Thoracic aorta (tissue), 2 donors: ENCODE measurements at regions not wholly inside any gene's neighbourhood (a gene's known extent, or its start where the extent isn't known, plus 50 kb on each side); places are given as distances from the start of the nearest gene placed in this dataset.
A peak's percentile ranks its signal among the peaks of the same experiment; 100 is the strongest.

Experiments used
- ATAC-seq: fragments of 150-250 bp; one replicate; pipeline ENCODE4 v1.8.0; 2017; ENCODE audit warnings: low read depth; ENCODE audit not compliant: insufficient number of reproducible peaks, low FRiP score
- DNase-seq: peaks from one replicate; pipeline ENCODE4 v3.0.0-alpha.2; 2020; ENCODE audit warnings: low spot score
- H3K27ac ChIP-seq, 2 donors: fragments of 200-600 bp; sonication (generic); 1 replicate in 1 of 2; 2 replicates in 1 of 2; pipeline ENCODE4 v1.5.1; 2016; ENCODE audit warnings: mild to moderate bottlenecking in 2 of 2, moderate library complexity in 2 of 2
- H3K27me3 ChIP-seq: fragments of 200-600 bp; sonication (generic); replicated peaks from 2 replicates; pipeline ENCODE4 v1.6.0; 2016; ENCODE audit warnings: mild to moderate bottlenecking; ENCODE audit not compliant: insufficient read depth
- H3K36me3 ChIP-seq: fragments of 200-600 bp; sonication (generic); one replicate; pipeline ENCODE4 v1.5.1; 2016
- H3K4me1 ChIP-seq, 2 donors: fragments of 200-600 bp; sonication (generic); 1 replicate in 1 of 2; 2 replicates in 1 of 2; pipeline versions ENCODE4 v1.5.1 to v1.6.0; 2016; ENCODE audit warnings: low read depth in 2 of 2, mild to moderate bottlenecking in 1 of 2; ENCODE audit not compliant: control insufficient read depth in 1 of 2
- H3K4me3 ChIP-seq: fragments of 200-600 bp; sonication (generic); 2 replicates; pipeline ENCODE4 v1.5.1; 2016; ENCODE audit warnings: mild to moderate bottlenecking
- H3K9me3 ChIP-seq: fragments of 200-600 bp; sonication (generic); 2 replicates; pipeline ENCODE4 v1.5.1; 2016
- TF ChIP-seq, protein P1 (sequence below): fragments of 200-600 bp; sonication (generic); IDR thresholded peaks from one replicate; pipeline ENCODE4 v1.5.1; 2019; ENCODE audit warnings: antibody characterized with exemption

DNA sequence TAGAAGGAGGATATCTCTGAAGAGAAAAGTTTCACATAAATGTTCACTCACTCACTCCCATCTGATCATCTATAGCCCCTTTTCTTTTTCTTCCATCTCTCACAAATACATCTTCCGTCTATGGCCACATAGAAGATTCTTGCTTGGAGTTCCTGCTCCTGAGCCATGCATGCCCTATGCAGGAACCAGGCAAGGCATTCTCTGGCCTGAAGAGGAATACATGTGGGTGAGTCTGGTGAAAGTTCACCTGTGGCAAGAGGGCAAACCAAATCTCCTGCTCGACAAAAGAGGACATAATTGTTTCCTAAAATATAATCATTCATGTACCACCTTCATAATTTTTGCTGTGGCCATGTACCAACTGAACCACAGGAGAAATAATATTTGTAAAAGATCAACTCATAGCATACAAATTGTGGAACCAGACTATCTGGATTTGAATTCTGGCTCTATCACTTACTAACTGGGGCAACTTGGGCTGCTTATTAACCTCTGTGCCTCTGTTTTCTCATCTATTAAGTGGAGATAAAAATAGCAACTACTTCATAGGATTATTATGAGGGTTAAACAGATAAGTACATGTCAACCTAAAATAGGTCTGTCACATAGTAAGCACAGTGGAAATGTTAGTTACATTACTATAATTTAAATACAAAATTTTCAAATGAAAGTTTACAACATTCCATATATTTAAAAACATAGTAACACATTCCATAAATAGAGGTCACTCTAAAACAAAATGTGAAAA lies 121.2 kb upstream of the NFIB start:
- H3K27me3 ChIP-seq: no peaks in the 10 kb centered on the region
- no peaks in the 10 kb centered on the region for H3K36me3 ChIP-seq
- no peak for ATAC-seq
- DNase-seq: no peak
- H3K9me3 ChIP-seq: no peaks in the 10 kb centered on the region
- no peak overlapping the region for H3K4me3 ChIP-seq
- H3K4me1 ChIP-seq: peaks cover 0 to 8% of the 10 kb centered on the region in 2 donors
- H3K27ac ChIP-seq: no peak overlapping the region
- TF ChIP-seq, protein P1, sequence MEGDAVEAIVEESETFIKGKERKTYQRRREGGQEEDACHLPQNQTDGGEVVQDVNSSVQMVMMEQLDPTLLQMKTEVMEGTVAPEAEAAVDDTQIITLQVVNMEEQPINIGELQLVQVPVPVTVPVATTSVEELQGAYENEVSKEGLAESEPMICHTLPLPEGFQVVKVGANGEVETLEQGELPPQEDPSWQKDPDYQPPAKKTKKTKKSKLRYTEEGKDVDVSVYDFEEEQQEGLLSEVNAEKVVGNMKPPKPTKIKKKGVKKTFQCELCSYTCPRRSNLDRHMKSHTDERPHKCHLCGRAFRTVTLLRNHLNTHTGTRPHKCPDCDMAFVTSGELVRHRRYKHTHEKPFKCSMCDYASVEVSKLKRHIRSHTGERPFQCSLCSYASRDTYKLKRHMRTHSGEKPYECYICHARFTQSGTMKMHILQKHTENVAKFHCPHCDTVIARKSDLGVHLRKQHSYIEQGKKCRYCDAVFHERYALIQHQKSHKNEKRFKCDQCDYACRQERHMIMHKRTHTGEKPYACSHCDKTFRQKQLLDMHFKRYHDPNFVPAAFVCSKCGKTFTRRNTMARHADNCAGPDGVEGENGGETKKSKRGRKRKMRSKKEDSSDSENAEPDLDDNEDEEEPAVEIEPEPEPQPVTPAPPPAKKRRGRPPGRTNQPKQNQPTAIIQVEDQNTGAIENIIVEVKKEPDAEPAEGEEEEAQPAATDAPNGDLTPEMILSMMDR: no peak

DNA sequence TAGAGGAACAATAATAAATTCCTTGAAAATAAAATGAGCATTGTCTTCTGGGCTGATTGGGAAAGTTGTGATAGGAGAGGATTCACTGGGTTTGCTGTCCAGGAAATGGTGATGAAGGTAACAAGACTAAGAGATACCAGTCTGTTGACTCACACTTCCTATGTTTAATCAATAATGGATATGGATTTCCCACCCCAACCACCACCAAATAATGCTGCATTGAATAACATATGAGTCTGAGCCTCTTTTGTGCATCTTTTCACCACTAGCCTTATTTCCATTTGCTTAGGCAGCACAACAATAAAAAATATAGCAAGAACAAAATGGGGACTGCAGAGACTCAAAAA lies 120.2 kb upstream of the NFIB start:
- DNase-seq (no peak), ATAC-seq (no peak)
- Histone ChIP-seq H3K4me3 (no peak overlapping the region), H3K27ac (no peak overlapping the region), H3K4me1 (peaks cover 0 to 8% of the 10 kb centered on the region in 2 donors), H3K36me3 (no peaks in the 10 kb centered on the region), H3K9me3 (no peaks in the 10 kb centered on the region), H3K27me3 (no peaks in the 10 kb centered on the region)
- TF ChIP-seq, protein P1: no peak

DNA sequence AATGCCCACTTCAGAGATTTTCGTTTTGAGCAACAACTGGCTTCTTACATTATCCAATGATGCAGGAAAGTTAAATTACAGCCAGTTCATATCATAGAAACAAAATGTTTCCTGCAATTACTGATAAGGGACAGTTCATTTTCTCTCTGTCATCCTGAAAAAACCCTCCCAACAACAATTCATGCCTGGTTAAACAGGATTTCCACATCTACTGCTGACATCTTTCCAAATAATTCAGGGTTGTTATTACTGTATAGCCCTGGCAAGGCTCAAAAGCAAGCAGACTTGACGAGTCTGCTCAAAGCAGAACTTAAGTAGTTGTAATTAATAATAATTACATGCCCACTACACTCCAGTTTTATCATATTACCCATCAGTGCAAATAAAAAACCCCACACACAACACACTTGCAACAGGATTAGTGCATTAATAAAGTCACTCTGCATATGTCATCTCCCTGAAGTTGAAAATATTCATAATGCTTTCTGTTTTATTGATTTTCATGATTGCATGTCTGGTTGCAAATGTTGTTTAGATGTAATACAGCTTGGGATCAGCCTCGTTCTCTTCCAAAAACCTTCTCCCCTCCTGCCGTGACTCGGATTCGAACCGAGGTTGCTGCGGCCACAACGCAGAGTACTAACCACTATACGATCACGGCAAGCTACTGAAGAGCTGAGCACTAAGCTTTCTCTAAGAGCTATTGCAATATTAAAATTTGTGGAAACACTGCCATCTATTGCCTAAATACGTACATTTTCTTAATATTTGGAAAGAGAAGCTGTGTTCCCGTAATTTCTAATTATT lies 119.6 kb upstream of the NFIB start:
- TF ChIP-seq, protein P1: no peak
- H3K27ac ChIP-seq: no peak overlapping the region
- H3K4me3 ChIP-seq: peak overlapping the region; percentile 3
- no peaks in the 10 kb centered on the region for H3K27me3 ChIP-seq
- H3K9me3 ChIP-seq: no peaks in the 10 kb centered on the region
- H3K4me1 ChIP-seq: peaks cover 0 to 8% of the 10 kb centered on the region in 2 donors
- no peaks in the 10 kb centered on the region for H3K36me3 ChIP-seq
- DNase-seq (no peak), ATAC-seq (no peak)

DNA sequence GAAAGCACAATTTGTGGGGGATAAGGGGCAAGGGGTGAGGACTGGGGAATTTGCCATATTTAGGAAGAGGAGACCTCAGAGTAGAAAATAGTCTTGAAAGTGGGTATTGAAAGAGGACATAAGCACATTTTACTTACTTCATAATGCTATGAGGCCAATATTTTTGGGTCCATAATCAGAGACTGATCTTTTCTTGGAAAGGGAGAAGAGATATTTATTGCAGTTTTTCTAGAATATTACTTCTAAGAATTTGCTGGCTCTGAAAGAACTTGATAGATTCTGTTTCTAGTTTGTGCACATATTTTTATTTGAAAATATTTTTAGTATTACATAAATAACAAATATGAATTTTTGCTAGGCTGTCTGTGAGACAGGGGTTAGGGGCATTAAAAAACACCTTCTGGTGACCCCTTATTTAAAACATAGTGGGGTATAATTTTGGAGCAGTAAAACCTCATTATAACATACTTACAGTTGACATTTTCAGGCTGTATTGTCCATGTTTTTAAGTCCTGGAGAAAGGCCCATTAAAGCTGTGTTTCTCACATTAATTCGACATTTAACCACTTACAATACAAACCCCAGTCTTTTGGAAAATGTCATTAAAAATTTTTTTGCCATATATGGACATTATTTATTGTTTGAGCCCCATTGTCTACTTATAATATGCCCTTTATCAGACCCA lies 118.9 kb upstream of the NFIB start:
- ATAC-seq: no peak
- H3K27ac ChIP-seq: no peak overlapping the region

More for the DNA sequence above, 118.9 kb upstream of the NFIB start:
- Histone ChIP-seq H3K27me3 (no peaks in the 10 kb centered on the region), H3K4me1 (peaks cover 0 to 8% of the 10 kb centered on the region in 2 donors), H3K36me3 (no peaks in the 10 kb centered on the region), H3K9me3 (no peaks in the 10 kb centered on the region), H3K4me3 (no peak overlapping the region)
- TF ChIP-seq, protein P1: no peak
- no peak for DNase-seq
